CD4-positive, alpha-beta T cell treated with Interleukin-21 for 1 hour (primary cell): ENCODE measurements at regions not wholly inside any gene's neighbourhood (a gene's known extent, or its start where the extent isn't known, plus 50 kb on each side); places are given as distances from the start of the nearest gene placed in this dataset.

Experiments used
- DNase-seq: peaks from one replicate; pipeline ENCODE4 v3.0.0-alpha.2; 2020

DNA sequence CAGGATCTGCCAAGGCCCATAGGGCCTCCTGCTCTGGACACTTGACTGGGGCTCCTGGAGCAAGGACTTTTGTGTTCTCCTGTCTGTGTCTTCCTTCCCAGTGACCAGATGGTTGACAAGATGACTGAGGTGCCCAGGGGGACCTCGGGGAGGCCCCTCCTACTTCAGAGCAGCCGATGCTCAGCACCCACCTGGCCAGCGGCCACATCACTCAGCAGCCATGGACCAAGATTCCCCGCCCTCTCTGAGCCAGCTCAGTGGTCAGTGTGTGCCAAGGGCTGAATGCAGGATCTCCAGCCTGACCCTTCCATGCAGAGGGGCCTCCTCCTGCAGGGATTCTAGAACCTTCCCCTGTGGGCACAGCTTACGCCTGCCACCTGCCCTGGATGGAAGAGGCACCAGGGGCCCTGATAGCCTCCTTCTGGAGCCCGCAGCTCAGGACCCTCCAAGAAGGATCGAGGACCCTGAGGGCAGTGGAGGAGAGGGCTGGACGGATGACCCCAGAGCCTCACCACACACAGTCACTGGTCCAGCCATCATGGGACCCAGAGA lies 87.4 kb upstream of the GPC1 start:
- no peak for DNase-seq

DNA sequence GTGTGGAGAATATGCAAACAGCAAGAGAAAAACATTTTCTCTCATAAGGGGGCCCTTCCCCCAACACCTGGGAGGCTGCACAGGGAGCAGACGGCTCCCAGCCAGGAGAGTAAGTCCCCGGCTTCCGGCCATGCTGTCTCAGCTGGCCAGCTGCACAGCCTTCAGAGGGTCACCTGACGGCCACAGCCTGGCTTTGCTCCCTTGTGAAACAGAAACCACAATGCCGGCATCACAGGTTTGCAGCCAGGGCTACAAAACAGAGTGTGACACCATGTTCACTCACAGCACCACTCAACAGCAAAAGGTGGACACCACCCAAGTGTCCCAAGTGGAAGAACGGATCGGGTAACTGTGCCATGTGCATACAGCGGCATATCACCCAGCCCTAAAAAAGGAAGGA lies 86.9 kb upstream of the GPC1 start:
- no peak for DNase-seq

DNA sequence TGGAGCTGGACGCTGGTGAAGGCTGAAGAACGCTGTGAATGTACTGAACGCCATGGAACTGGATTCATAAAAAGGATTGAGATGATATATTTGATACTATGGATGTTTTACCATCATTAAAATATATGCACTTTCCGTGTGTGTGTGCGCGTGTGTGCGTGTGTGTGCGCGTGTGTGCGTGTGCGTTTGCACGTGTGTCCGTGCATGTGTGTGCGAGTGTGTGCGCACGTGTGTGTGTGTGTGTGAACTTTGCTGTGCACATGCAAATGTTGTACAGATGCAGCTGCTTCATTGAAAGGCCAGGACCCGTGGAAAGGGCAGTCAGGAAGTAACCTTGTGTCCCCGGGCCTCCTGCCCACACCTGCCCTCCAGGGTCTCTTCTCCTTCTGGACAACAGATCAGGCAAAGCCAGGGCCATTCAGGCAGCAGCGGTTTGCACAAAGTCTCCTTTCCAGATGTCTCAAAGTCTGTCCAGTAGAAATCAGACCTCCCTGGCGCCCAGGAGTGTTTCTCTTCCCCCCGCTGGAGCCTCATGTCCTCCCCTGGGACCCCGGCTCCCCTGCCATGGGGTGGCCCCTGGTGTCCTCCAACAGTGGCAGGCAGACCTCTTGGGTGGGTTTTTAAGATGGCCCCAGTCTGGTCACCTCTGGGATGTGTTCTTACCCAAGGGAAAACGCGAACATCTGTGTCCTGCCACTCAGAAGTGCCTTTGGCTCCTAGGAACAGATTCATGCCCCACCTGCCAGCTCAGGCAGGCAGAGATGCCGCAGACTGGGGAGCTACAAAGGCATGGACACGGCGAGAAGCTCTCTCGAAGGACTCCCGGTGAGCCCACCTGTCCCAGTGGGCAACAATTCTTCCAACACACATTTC lies 86.1 kb upstream of the GPC1 start:
- no peak for DNase-seq

DNA sequence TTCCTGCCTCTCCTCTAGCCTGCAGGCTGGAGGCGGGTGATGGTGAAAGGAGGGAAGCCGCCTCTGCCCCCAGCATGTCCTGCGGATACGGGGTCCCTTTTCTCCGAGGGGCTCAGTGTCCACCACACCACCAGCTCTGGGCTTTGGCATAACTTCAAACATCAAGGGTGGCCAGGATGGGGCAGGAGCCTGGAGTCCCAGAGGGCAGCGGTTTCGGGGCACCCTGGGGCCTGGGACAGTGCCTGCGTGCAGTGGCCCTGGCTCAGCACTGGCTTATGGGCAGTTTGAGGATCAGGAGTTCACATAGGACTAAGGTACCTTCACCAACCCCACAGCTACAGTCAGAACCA lies 85.5 kb upstream of the GPC1 start:
- DNase-seq = no peak

DNA sequence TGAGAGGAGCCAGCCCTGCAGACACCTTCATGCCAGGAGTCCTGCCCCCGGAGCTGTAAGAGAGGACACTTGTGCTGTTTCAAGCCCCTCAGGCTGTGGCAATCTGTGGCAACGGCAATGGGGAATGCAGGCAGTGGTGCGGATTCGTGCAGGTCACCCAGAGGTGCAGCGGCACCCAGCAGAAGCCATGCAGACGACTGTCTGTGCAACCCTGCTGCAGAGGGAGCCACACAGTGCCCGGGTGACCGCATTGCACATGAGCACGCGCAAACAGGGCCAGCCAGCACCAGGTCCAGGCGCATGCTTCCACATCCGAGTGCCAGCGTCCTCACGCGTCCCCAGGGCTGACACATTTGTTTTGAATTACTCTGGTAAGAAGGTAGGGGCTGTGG lies 84.8 kb upstream of the GPC1 start:
- no peak for DNase-seq

DNA sequence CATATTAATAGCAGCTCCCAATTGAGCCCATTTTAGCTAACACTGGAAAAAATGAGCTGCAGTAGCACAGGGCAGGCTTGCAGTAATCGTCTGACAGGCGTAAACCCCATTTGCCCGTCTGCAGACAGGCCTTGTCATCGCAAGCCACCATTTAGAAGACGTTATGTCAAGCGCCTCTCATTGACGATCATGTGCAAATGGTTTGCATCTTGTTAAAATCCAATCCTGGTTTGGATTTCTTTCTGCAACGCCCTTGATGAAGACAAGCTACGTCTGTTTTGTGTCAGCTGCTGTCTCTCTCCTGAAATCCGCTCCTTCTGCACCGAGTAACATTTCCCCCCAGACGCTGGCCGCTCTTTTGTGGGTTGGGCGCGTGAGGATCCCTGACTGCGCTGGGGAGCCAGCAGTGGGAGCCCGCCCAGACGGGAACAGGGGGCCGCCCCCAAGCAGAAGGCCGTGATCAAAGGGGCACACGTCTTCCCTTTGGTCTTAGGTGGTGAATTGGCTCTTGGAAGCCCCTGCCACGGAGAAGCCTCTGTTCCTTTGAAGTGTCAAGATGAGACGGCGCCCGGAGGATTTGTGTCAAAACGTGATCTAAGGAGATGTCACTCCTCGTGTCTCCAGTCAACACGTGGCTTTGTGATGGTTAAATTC lies 84.2 kb upstream of the GPC1 start:
- no peak for DNase-seq

DNA sequence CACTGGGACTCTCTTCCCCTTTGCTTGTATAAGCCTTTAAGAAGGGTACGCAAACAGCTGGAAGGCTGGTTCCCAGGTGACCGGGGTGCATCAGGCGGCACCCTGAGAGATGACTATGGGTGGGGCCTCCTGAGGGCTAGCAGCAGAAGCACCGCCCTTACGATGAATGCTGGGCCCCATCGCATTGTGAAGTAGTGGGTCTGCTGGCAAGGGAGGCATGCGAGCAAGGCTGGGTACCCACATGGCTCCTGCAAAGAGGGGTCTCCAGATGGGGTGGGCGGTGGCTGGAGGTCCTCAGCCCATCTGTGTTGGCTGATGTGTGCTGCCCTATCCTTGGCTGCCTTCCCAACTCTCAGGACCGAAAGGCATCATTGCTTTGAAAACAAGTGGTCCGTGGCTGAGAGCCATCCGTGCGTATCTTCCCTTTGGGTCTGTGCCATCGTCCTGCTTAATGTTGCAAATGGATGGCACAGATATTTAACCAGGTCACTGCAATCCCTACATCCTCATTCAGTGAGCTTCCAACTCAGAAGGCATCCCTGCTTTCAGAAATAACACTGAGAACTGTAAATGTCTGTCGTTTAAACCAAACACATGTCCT lies 83.5 kb upstream of the GPC1 start:
- DNase-seq = no peak

DNA sequence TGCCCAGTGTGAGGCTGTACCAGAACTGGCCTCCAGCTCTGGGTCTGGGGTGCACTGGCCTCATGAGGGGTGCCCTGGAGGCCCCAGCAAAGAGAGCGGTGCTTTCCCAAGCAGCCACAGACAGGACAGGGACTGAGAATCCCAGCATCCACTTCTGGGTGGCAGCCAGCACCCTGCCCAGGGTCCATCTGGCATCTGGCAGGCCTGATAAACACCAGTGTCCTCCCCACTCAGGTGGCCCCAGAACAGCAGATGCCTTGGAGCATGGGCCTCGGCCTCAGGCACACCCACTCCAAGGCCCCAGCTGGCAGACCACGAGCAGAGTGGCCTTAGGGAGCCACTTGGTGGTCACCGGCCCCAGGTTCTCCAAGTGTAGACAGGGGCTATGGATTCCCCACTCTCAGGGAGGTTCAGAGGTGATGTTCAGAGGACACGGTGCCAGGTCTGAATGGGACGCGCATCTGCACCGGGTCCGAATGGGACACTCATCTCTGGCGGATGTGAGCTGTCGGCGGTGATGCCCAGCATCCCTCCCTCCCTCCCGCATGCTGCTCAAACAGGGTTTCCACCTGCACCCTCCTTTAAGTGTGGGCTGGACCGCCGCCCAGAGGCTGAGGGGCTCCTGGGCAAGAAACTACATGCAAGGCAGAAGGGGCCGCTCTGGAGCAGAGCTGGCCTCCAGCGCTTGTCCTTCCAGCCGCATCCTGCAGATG lies 82.2 kb upstream of the GPC1 start:
- no peak for DNase-seq

DNA sequence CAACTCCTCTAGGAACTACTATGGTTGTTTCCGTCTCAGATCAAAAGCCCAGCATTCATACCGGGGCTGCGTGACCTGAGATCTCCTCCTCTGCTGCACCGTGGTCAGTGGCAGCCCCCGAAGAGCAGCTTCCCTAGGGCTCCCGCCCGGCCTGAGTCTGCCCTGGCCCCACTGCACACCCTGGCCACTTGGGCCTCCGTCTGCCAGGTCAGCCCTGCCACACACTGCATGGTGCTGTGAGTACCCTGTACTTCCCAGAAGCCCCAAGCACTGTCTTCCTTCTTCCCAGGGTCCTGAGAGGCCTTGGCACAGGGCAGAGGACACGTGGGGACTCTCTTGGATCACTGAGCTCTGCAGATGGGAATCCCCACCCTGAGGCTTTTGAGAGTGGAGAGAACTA lies 81.5 kb upstream of the GPC1 start:
- no peak for DNase-seq

DNA sequence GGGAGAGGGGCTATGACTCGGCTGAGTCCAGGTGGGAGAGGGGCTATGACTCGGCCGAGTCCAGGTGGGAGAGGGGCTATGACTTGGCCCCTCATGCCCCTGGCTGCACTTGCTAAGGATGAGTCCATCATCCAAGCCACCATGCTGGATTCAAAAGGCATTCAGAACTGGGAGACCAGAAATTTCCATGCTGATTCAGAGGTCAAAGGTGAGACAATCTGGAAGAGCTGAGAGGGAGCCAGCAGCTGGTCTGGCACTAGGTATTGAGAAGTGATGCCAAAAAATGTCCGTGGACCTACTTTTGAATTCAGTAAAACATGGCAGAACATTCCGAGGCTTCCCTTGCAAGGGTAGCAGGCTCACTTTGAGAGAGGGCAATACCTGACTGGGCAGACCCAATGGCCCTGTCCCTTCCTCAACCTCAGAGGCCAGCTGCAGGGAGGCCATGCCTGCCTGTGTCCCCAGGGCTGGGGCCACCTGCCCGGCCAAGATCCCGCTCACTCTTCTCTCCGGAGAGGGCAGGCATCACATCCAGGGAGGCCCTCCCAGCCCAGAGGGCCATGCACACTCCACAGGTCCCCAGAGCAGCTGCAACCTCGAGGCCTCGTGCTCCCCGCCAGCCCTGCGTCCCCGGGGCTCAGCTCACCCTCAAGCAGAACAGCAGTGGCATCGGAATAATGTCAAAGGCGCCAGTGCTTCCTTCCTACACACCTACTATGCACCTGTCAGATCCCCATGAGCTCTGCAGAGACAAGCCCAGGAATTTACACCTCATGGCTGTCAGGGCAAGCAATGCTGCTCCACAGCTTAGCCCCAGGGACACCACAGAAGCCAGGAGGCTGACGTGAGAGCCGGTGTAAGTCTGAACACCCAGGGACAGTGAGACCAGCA lies 80.2 kb upstream of the GPC1 start:
- no peak for DNase-seq

DNA sequence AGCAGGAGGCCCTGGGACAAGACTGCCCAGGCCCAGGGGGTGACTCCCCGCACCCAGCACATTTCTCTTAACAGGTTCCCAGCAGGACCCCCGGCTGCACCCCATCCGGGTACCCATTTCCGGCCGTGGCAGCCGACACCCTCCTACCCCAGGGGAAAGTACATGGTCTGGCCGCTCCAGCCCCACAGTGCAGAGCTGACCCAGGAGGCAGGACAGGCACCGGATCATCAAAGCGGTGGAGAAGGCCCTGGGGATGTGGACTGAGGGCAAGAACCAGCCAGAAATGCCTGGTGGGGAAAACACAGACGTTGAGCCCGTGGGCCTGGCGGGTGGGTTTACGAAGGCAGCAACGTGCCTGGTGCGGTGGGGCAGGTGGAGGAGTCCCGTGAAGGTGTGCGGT lies 79.5 kb upstream of the GPC1 start:
- no peak for DNase-seq

DNA sequence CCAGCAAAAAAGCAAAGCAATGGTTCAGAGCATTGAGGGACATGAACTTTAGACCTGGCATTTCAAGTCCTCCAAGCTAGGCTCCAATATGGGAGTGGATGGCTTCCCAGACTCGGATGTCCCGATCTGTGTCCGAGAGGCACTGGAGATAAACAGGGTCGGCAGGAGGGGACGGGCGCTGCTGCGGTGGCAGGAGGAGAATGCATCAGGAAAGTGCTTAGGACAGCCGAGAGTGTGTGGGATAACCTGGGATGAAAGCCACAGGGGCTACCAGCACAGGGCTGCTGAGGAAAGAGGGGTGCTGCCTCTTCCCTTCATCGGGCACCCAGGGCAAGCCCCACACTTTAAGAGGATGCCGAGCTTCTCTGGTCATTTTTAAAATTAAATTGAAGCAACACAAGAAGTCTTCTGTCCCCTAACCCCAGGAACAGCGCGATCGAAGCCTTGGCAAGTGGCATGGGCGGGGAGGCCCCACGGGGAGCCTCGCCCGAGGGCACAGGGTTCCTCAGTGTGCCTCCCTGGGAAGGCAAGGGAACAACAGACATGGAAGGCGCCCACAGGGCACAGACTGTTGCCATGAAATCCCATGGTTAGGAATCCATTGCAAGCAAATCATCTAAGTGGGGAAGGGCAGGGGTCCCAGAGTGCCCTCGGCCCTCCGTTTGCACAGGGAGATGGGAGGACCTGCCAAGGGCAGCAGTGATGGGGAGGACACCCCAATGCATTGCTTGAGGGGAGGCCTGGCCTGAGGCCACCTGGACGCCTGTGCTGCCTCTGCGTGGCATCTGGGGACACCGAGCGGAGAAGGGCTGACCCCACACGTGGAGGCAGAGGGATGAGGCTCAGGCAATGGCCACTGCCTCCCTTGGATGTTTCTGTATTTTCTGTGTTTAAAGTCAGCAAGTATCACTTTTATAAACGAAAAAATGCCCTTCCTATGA lies 78.5 kb upstream of the GPC1 start:
- no peak for DNase-seq

DNA sequence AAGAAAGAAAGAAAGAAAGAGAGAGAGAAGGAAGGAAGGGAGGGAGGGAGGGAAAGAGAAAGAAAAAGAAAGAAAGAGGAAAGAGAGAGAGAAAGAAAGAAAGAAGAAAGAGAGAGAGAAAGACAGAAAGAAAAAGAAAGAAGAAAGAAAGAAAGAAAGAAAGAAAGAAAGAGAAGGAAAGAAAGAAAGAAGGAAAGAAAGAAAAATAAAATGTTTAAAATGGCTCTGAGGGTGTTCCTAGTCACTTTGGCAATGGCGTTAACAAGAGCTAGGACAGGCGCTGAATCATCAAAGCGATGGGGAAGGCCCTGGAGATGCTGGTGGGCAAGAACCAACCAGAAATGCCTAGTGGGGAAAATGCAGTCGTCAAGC lies 77.8 kb upstream of the GPC1 start:
- DNase-seq = no peak

DNA sequence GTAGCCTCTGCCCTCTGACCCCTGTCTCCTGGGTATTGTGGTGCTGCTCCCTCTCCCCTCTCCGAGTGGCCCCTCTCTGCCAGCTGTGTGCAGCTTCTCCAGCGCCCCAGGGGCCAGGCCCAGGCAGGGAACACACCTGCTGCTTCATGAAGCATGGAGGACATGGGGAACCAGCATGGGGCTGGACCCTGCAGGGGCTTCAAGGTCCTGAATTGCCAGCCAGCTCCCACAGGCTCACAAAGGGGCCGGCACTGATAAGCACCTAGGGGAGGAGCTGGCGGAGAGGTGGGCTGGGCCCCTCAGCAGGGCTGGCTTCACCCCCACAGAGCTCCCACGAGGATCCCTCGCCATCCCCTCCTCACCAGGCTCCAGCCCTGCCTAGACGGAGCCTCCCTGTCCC lies 77.4 kb upstream of the GPC1 start:
- DNase-seq = no peak

DNA sequence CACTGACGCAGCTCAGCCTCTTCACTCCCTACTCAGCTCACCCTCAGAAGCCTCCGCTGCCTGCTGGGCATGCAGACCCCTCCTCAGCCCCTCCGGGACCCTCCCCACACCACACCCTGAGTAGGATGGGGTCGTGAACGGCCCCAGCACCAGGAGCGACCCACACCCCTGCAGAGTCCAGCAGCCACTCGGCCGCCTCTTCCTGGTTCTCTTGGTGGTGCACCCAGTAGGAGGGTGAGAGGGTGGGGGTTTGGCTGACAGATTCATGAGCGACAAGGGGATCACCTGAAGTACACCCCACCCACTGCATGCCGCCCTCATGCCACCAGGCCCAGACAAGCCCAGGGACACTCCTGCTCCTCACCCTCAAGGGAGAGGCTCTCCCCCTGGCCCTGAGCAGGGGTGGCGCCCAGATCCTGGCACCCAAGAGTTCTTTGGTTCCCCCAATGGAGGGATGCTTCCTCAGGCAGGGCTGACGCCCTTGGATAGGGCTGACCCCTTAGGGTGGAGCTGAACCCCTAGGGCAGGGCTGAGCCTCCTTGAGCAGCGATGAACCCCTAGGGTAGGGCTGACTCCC lies 76.6 kb upstream of the GPC1 start:
- no peak for DNase-seq

DNA sequence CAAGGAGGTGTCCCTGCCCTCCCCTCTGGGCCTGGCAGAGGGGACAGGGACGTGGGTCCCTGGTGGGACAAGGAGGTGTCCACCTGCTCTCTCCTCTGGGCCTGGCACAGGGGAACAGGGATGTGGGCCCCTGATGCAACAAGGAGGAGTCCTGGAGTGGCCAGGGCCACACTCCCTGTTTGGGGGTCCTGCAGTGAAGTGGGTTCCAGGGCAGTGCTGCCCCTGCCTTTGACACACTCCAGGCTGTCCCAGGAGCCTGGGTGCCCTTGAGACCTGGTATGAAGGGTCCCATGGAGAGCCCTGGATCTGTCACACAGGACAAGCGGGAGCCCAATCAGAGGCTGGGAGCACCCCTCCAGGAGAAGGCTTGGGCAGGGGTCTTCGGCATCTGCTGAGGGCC lies 75.8 kb upstream of the GPC1 start:
- no peak for DNase-seq

DNA sequence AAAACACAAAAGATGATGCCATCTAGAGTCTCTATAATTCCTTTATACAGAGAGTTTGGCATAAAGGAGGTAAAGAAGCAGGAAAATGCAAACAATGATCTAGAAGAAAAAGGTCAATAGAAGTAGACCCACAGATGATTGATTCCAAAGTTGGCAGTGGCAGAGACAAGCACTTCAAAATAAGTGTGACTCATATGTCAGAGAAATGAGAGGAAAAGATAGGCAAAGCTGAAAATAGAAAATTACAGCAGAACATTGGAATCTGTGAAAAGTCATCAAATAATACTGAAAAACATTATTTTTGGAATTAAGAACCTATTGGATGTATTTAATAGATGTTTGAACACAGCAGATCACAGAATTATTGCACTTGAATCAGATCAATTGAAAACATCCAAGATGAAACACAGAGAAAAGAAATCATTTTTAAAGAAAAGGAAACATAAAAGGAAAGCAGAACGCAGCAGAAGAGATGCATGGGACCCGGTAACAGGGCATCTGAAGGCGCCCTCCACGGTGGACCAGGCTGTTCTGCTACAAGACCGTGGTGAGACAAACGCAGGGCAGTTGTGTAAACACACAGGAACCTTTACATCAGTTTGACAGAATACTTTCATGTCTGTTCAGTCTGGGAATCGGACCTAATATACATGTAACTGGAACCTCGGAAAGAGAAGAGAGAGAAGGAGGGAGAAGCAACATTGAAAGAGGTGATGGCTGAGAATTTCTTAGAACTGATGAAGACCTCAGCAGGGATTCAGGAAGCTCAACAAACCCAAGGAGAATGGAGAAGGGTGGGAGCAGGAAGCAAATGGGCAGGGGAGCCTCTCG lies 74.6 kb upstream of the GPC1 start:
- no peak for DNase-seq

DNA sequence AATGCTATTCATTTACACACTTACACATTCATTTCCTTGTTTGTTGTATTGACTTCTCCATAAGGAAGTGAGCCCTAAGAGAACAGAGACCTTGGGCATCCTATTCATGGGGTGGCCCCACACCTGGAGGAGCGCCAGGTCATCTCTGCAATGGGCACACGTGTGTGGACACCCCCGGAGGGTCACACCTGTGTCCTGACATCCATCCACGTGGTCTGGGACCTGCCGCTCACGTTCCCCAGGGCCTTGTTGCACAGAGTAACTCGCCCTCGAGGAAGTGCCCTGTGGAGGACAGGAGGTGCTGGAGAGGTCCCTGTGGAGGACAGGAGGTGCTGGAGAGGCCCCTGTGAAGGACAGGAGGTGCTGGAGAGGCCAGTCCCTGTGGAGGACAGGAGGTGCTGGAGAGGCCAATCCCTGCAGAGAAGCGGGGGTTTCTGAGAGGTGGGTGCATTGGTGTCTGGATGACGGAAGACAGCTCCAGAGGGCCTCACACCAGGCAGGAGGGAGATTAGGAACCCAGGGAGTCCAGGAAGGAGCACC lies 73.2 kb upstream of the GPC1 start:
- no peak for DNase-seq
